ENCODE measurements at regions not wholly inside any gene's neighbourhood (a gene's known extent, or its start where the extent isn't known, plus 50 kb on each side); places are given as distances from the start of the nearest gene placed in this dataset.
A peak's percentile ranks its signal among the peaks of the same experiment; 100 is the strongest.

GRCh38 chr10:28172223-28172610, 130.6 kb downstream of the MPP7 start (continued):
- TF ChIP-seq, protein P1, sequence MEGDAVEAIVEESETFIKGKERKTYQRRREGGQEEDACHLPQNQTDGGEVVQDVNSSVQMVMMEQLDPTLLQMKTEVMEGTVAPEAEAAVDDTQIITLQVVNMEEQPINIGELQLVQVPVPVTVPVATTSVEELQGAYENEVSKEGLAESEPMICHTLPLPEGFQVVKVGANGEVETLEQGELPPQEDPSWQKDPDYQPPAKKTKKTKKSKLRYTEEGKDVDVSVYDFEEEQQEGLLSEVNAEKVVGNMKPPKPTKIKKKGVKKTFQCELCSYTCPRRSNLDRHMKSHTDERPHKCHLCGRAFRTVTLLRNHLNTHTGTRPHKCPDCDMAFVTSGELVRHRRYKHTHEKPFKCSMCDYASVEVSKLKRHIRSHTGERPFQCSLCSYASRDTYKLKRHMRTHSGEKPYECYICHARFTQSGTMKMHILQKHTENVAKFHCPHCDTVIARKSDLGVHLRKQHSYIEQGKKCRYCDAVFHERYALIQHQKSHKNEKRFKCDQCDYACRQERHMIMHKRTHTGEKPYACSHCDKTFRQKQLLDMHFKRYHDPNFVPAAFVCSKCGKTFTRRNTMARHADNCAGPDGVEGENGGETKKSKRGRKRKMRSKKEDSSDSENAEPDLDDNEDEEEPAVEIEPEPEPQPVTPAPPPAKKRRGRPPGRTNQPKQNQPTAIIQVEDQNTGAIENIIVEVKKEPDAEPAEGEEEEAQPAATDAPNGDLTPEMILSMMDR (tag by site-specific recombination; IDR thresholded peaks at IDR 0.05), result no peak
- no peak for TF ChIP-seq ZNF626 (tag by site-specific recombination; IDR thresholded peaks at IDR 0.05)
- TF ChIP-seq, protein P2, sequence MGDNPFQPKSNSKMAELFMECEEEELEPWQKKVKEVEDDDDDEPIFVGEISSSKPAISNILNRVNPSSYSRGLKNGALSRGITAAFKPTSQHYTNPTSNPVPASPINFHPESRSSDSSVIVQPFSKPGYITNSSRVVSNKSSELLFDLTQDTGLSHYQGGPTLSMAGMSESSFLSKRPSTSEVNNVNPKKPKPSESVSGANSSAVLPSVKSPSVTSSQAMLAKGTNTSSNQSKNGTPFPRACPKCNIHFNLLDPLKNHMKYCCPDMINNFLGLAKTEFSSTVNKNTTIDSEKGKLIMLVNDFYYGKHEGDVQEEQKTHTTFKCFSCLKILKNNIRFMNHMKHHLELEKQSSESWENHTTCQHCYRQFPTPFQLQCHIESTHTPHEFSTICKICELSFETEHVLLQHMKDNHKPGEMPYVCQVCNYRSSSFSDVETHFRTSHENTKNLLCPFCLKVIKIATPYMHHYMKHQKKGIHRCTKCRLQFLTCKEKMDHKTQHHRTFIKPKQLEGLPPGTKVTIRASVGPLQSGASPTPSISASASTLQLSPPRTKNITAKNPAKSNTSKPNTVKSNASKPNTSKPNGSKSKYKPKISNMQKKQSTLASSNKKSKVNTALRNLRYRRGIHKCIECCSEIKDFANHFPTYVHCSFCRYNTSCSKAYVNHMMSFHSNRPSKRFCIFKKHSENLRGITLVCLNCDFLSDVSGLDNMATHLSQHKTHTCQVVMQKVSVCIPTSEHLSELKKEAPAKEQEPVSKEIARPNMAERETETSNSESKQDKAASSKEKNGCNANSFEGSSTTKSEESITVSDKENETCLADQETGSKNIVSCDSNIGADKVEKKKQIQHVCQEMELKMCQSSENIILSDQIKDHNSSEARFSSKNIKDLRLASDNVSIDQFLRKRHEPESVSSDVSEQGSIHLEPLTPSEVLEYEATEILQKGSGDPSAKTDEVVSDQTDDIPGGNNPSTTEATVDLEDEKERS (tag by site-specific recombination; IDR thresholded peaks at IDR 0.05), result no peak
- TF ChIP-seq ZNF146 (tag by site-specific recombination; IDR thresholded peaks at IDR 0.05), result no peak

- H3K36me3 ChIP-seq (ENCODE audit: control insufficient read depth in 2 of 2, insufficient read depth in 1 of 2, low read length in 2 of 2), result no peaks in the 10 kb centered on the region
- no peak overlapping the region for H3K27ac ChIP-seq (ENCODE audit: extremely low read depth, low read depth, low read length)
- no peak overlapping the region for H3K4me3 ChIP-seq (ENCODE audit: low read depth, low read length)
- ChIA-PET CTCF (interaction anchor here (0.8 to 1.0 kb wide), 2 partner anchors 8 to 210 kb away, joined by 3 read pairs; no protein-coding TSS in a partner anchor), POLR2A (no interaction called here)
- H3K4me1 ChIP-seq (ENCODE audit: control insufficient read depth, insufficient read depth, low read length), result no peaks in the 10 kb centered on the region
- no peaks in the 10 kb centered on the region for H3K9me3 ChIP-seq (ENCODE audit: control insufficient read depth, insufficient read depth, low read depth, low read length)
- TF ChIP-seq, protein P3, sequence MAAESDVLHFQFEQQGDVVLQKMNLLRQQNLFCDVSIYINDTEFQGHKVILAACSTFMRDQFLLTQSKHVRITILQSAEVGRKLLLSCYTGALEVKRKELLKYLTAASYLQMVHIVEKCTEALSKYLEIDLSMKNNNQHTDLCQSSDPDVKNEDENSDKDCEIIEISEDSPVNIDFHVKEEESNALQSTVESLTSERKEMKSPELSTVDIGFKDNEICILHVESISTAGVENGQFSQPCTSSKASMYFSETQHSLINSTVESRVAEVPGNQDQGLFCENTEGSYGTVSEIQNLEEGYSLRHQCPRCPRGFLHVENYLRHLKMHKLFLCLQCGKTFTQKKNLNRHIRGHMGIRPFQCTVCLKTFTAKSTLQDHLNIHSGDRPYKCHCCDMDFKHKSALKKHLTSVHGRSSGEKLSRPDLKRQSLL (tag by site-specific recombination; IDR thresholded peaks at IDR 0.05), result no peak
- TF ChIP-seq ZNF18 (tag by site-specific recombination; IDR thresholded peaks at IDR 0.05) (no peak), HOXA7 (CRISPR knock-in tag; IDR thresholded peaks at IDR 0.05; ENCODE audit: borderline replicate concordance) (no peak), ZNF37A (tag by site-specific recombination; IDR thresholded peaks at IDR 0.05) (no peak), ZBTB44 (tag by site-specific recombination; IDR thresholded peaks at IDR 0.05) (no peak), ZNF658 (tag by site-specific recombination; IDR thresholded peaks at IDR 0.05) (no peak), MEIS1 (CRISPR knock-in tag; IDR thresholded peaks at IDR 0.05; ENCODE audit: borderline replicate concordance) (no peak), ZBTB21 (tag by site-specific recombination; IDR thresholded peaks at IDR 0.05) (no peak), ZNF558 (tag by site-specific recombination; IDR thresholded peaks at IDR 0.05) (0 out of 2 replicates have a peak, but pooled peaks have one; percentile 31), ZSCAN23 (tag by site-specific recombination; IDR thresholded peaks at IDR 0.05) (no peak), ZNF530 (tag by site-specific recombination; IDR thresholded peaks at IDR 0.05; ENCODE audit: low read depth) (no peak), ZFP41 (tag by site-specific recombination; IDR thresholded peaks at IDR 0.05; ENCODE audit: borderline replicate concordance) (no peak), ZNF248 (tag by site-specific recombination; IDR thresholded peaks at IDR 0.05) (no peak)
- TF ChIP-seq, protein P4, sequence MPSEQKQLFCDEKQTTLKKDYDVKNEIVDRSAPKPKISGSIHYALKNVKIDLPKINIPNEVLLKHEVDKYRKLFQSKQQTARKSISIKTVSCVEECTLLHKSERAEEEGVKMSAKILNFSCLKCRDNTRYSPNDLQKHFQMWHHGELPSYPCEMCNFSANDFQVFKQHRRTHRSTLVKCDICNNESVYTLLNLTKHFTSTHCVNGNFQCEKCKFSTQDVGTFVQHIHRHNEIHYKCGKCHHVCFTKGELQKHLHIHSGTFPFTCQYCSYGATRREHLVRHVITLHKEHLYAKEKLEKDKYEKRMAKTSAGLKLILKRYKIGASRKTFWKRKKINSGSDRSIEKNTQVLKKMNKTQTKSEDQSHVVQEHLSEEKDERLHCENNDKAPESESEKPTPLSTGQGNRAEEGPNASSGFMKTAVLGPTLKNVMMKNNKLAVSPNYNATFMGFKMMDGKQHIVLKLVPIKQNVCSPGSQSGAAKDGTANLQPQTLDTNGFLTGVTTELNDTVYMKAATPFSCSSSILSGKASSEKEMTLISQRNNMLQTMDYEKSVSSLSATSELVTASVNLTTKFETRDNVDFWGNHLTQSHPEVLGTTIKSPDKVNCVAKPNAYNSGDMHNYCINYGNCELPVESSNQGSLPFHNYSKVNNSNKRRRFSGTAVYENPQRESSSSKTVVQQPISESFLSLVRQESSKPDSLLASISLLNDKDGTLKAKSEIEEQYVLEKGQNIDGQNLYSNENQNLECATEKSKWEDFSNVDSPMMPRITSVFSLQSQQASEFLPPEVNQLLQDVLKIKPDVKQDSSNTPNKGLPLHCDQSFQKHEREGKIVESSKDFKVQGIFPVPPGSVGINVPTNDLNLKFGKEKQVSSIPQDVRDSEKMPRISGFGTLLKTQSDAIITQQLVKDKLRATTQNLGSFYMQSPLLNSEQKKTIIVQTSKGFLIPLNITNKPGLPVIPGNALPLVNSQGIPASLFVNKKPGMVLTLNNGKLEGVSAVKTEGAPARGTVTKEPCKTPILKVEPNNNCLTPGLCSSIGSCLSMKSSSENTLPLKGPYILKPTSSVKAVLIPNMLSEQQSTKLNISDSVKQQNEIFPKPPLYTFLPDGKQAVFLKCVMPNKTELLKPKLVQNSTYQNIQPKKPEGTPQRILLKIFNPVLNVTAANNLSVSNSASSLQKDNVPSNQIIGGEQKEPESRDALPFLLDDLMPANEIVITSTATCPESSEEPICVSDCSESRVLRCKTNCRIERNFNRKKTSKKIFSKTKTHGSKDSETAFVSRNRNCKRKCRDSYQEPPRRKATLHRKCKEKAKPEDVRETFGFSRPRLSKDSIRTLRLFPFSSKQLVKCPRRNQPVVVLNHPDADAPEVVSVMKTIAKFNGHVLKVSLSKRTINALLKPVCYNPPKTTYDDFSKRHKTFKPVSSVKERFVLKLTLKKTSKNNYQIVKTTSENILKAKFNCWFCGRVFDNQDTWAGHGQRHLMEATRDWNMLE (tag by site-specific recombination; conservative IDR thresholded peaks at IDR 0.05; ENCODE audit: low read depth), result no peak
- TF ChIP-seq, protein P5, sequence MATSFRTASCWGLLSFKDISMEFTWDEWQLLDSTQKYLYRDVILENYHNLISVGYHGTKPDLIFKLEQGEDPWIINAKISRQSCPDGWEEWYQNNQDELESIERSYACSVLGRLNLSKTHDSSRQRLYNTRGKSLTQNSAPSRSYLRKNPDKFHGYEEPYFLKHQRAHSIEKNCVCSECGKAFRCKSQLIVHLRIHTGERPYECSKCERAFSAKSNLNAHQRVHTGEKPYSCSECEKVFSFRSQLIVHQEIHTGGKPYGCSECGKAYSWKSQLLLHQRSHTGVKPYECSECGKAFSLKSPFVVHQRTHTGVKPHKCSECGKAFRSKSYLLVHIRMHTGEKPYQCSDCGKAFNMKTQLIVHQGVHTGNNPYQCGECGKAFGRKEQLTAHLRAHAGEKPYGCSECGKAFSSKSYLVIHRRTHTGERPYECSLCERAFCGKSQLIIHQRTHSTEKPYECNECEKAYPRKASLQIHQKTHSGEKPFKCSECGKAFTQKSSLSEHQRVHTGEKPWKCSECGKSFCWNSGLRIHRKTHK (tag by site-specific recombination; IDR thresholded peaks at IDR 0.05), result no peak
Measured at GRCh38 chr10:28171468-28172222, 131.2 kb downstream of the MPP7 start.
